Stimulated activated CD8-positive, alpha-beta memory T cell treated with anti-CD3 and anti-CD28 coated beads, Interleukin-12 subunit alpha, Interleukin-12 subunit beta, amount 100 ng/mL, for 4 hours (primary cell): ENCODE measurements at regions not wholly inside any gene's neighbourhood (a gene's known extent, or its start where the extent isn't known, plus 50 kb on each side); places are given as distances from the start of the nearest gene placed in this dataset.

ENCODE experiments used
- DNase-seq: peaks from one replicate; pipeline ENCODE4 v3.0.0-alpha.2; 2020; ENCODE audit warnings: low read depth

DNA sequence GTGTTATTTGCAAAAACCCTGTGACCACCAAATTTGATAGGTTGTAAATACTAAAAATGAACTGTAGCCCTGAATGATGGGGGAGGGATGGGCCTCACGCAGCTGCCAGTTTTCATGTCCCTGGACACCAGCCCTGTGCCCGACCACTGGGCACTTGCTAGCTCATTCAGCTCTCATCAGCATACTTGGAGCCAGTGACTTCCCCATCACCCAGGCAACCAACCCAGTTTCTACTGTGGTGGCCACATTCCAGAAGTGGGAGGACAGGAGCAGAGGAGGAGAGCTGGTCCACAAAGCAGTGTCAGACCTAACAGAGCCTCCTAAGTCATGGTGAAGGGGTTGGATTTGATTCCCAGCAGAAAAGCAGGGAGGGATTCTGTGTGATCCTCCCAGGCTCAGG is 128.2 kb downstream of the CPEB2 start:
- no peak for DNase-seq

DNA sequence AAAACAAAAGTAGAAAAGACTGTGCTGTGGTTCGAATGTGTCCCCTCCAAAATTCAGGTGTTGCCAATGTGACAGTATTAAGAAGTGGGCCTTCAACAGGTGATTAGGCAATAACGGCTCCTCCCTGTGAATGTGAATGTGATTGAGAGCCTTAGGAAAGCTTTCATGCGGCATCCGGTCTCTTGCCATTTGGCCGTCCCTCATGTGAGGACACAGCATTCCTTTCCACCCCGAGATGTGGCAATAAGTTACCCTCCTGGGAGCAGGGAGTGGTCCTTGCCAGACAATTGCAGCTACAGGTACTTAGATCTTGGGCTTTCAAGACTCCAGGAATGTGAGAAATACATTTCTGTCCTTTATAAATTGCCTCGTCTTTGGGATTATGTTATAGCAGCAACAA is 129.3 kb downstream of the CPEB2 start:
- no peak for DNase-seq

DNA sequence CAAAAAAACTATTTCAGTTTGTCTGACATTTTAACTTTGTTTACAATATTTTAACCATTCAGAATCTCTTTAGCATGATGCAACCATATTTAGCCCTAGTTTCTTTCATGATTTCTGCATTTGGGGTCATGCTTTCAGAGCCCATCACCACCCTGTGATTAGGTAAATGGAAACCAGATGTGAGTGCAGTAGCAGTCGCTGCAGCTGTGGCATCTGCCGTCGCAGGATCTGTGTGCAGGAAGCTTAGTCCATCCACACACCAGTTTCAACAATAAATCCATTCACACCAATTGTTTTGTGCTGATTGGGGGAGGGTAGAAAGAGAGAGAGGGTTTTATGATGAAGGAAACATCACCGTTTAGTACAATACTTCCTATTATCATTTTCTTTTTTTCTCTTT is 130.5 kb downstream of the CPEB2 start:
- no peak for DNase-seq

DNA sequence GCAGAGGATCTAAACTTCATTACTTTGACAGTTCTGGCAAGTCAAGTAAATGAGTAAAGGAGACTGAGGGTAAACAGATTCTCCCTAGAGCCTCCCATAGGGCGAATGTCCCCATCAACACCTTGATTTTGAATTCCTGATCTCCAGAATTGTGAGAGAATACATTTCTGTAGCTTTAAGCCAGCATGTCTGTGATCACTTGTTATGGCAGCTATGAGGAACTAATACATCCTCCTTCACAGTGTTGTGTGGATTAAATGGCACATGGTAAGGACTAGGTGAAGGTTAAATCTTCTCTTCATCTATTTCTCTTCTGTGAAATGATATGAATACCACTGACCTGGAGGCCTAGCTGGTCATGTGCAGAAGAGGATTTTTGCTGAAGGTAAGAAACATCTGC is 137.3 kb downstream of the CPEB2 start:
- no peak for DNase-seq

DNA sequence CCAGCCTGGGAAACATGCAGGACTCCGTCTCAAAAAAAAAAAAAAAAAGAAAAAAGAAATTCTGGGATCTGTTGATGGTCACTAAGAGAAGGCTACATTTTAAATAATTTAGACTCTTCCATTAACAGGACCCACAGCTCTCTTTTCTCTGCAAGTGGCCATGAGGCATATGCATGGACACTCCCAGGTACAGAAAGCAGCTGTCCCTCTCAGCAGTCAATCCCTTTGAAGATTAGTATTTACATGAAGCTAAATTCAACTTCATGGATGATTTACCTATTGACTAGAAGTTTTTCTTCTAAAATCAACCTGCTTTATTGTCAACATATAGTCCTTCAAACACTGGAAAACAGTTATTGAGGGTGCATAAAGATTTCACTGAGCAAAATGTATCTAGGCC is 139.9 kb downstream of the CPEB2 start:
- no peak for DNase-seq

DNA sequence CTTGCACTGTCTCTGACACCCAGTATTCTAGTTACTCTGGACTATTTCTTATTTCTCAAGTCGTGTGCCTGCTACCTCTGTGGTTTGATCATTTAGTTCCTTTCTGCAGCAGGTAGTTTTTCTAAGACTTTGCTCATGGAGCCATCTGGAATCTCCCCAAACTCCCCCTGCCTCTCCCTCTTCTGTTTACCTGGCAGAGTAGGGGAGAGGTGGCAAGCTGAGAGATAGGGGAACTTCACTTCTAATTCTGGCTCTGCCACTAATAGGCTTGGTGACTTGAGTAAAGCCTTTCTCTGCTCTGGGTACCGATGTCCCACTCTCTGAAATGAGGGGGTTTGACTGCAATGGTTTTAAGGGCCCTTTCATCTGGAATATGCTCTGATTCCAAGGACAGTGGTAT is 141.3 kb downstream of the CPEB2 start:
- no peak for DNase-seq

DNA sequence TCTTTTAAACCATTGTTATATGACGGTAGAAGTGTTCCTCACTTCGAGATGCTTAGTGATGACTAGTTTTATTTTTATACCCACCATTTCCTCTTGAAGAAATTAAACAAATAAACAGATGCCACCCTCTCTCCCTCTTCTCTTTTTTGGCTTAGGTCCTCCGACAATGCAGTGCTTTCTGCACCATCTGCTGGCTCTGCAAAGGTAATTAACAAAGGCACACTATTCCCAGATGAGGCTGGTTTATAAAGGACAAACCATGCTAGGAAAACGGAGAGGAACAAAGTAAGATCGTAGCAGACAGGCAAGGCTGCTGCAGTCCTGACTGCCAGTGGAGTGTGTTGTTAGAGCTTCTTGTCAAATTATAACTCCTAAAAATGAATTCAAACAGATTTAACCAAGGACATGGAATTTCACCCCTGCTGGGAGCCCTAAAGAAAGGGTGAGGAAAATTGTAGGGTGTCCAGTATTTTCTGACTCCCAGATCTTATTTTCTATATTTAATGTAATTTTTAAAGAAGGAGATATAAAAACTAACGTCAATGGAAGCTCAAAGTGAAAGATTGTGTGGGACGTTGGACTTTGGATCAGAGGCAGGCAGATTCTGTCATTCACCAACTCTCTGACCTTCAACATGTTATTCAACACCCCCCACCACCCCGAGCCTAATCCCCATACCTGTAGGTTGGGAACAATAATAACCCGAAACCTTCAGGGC is 142.1 kb downstream of the CPEB2 start:
- no peak for DNase-seq

DNA sequence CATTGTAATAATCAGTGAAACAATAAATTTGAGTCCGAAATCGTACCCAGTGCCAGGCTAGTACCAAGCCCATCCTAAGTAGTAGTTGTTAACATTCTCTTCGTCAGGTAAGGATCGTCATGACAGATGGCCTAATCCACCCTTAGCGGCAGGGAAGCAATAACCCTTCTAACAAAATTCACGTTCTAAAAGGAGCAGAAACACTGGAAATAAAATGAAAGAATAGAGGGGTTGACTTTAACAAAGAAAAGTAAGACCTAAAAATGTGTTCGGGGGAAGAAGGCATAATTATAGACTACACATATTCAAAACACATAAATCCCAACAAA is 142.7 kb downstream of the CPEB2 start:
- no peak for DNase-seq

DNA sequence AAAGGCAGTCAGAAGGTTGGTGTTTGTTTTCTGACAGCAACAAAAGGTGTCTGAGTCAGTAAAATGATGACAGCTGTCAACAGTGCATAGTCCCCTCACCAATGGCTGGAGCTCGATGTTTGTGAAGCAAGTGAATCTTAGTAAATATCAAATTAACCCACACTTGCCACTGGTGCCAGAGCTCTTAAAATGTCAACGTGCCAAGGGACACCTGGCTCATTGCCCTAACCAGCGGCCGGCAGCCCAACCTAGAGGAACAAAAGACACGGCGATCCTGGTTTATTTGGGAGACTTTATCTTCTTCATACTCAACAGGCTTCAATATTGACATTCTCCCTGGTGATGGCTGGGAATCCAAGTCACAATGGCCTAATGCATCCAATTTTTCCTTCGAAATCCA is 143.4 kb downstream of the CPEB2 start:
- DNase-seq, result no peak

DNA sequence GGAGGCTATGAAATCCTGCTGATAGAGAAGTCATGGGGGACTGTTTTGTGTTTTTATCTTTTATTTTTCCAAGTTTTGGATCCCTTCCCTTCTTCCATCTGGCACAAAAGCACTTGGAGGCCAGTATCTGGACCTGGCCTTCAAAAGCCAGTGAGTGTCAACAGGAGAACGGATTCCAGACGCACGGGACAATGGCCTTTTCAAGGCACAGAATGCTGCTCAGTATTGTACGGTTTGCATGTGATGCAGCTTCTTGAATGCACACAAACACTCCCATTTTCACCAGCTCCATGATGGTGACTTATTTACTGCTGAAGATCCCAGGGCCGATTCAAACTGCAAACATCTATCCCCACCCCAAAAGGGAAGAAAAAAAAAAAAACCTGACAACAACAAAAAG is 145.4 kb downstream of the CPEB2 start:
- no peak for DNase-seq

DNA sequence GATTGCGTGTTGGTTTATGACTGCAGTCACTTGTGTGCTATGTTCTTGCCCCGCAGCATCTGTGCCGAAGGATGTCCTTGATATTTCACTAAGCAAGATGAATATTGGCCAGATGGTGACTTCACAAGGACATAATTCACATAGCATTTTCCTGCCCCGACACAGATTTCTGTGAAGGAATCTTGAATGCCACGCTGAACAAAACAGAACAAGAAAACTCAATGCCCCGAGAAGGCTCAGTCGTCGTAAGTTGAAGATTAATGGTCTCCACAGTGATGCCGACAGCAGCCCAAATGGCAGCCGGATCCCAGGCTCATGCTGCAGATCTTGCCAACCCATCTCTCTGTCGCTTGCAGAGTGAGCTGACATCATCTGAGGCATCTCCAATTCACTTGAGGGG is 145.9 kb downstream of the CPEB2 start:
- no peak for DNase-seq

DNA sequence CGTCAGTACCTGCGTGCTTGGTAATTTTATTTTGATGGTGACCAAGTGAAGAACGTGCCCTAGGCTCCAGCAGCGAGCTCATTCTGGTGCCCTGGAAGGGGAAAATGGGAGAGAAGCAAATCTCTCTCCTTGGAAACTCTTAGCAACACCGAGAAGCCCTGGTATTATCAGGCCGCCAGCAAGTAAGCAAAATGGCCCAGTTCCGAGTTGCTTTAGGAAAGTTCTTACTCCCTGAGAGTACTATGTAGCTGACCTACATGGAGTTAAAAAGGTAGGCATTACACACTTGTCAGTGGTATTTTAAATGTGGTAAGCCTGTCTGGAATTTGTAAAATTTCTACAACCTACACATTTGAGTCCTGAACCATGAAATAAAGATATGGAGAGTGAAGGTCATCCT is 146.4 kb downstream of the CPEB2 start:
- no peak for DNase-seq

DNA sequence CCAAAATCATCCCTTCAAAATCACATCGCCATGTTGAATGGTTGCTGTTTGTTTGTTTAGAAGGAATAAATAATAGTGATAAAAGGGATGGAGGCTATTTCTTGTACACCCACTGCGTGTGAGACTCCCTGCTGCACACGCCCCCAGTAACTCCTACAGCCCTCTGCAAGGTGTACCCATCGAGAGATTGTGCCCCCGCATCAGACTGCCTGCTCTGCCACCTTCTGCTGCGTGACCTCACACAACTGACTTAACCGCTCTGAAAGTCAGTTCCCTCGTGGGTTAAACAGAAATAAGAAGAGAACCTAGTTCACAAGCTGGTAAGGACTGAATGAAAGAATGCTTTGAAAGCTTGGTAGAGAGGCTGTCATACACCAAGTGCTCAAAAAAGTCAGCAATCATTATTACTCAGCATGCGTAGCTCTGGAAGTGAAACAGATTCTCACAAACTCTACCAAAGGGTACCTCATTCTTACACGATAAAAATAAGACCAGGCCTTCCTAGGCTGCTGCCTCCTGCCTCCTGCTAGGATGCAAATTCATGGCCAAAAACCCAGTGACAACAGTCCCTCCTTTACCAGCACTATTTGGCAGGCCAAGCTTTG is 147.1 kb downstream of the CPEB2 start:
- DNase-seq, result no peak

DNA sequence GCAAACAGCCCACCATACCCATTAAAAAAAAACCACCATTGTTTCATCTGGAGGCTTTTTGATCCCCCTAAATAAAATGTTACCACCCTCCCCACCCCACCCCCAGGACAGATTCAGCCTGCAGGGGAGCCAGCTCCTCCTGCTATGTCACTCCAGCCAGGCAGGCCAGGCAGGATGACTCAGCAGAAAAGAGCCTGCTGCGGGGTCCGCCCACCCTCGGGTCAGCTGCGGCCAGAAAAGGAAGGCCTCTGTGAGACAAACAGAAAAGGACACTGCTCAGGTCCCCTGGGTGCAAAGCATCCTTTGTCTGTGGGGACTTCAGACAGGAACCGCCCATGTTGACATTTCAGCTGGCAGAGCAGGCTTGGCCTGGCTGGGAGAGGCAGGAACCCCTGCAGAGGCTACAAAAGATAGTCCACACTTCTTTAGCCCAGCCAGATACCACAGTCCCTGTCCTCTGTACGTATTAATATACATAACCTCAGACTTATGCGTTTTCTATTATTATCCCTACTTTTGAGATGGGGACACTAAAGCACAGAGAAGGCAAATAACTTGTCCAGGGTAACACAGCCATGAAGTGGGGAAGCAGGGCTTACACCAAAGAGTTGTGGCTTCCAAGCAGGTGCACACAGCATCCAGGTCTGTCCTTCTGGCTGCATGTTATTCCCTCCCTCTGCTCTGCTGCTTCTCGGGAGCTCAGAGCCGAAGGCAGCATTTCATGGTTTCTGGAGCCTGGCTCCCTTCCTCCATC is 147.7 kb downstream of the CPEB2 start:
- no peak for DNase-seq

DNA sequence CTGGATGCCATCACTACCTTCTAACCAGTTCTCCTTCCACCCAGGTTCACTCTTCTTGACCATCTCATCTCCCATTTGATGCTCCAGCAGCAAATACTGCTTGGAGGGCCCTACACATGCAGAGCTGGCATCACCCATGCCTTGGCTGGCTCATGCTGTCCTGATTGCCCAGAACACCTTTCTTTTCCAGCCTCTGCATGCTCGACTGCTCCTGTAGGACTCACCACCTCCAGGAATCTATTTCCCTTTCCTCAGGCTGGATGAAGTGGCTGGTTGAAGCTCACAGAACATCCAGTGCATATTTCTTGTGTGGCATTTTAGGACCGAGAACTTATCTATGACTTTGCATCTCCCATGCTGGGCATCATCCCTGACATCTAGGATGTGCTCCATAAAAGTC is 148.3 kb downstream of the CPEB2 start:
- DNase-seq, result no peak

DNA sequence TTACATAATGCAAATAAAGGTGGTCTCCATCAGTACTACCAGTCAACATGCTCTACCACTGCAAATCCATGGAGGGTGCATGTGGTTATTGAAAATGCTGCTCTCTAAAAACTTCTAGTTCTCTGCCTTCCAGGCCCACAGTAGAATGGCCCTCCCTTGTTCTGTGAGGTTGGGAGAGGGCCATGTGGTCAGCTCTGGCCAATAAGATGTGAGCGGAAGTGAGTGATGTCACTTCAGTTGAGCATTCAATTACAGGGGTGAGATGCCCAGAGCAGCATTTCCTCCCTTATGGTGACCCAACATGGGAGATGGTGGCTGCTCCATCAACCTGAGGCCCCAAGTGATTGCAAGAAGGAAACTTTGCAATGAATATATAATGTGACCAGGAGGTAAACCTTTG is 148.8 kb downstream of the CPEB2 start:
- DNase-seq, result no peak

DNA sequence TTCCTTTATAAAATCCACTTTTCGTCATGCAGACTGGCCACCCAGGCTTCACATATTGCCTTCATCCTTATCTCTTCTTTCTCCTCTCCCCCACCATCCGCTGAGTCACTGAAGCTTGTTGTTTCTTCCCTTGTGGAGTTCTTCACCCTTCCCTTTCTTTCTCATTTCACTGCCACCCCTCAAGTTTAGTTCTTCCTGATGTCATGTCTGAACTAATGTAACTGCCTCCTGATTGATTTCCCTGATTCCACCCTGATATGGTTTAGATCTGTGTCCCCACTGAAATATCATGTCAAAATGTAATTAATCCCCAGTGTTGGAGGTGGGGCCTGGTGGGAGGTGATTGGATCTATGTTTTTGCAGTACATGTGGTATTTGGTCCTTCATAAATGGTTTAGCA is 151.4 kb downstream of the CPEB2 start:
- no peak for DNase-seq

DNA sequence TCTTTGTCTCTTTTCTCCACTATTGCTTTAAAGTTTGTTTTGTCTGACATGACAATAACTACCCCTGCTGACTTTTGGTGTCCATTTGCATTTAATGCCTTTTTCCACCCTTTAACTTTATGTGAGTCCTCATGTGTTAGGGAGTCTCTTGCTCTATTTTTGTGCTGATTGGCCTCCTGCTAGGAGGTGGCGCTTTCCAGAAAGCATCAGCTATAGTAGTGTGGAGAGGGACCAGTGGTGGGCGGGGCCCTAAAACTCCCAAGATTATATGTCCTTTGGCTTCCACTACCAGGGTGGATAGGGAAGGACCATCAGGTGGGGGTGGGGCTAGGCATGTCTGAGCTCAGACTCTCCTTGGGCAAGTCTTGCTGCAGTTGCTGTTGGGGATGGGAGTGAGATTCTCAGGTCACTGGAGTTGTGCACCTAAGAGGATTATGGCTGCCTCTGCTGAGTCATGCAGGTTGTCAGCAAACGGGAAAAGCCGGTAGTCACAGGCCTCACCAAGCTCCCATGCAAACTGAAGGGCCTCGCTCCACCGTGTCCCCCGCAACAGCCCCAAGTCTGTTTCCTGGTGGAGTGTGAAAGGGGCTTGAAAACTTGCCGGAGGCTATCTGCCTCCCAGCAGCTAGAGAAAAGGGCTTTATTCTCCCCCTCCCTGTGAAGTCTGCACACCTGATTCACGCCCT is 156.3 kb downstream of the CPEB2 start:
- no peak for DNase-seq

DNA sequence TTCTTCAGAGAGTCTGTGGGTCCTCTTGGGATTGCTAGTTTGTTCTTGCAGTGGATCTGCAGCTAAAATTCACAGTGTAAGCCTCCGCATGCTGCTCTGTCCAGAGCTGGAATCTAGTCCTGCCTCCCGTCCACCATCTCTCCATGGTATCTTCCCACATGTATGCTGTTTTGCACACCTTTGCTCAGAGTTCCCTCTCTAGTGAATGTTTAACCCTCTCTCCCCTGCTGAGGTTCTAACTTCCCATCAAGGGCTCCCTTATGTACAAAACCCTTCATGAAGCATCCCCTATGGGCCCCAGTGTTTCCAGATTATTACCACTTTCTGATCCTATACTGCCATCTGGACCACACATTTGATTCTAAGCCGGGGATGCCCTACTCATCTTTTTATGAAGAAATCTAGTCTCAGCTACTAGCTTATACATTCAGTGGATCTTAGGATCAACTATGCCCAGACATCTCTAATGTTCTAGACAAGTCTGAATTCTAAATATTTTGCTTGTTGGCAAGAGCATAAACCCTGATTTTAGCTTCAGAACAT is 157.3 kb downstream of the CPEB2 start:
- no peak for DNase-seq

DNA sequence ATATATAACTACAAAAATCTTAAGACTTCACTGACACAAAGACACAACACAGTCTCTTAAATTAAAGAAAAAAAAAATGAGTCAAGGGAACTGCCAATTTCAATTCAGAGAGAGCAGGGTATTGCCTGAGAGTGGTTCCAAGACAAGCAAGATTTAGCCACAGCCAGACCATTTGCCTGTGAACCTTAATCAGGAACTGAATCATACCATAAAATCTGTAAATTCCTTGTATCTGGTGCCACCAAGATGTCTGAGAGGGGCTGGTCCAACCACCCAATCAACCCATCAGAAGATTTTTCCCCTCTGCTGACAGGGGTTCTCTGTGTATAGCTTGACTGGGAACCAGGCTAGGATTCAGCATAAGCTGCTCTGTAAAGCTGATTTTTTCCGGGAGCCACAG is 159.2 kb downstream of the CPEB2 start:
- DNase-seq, result no peak

DNA sequence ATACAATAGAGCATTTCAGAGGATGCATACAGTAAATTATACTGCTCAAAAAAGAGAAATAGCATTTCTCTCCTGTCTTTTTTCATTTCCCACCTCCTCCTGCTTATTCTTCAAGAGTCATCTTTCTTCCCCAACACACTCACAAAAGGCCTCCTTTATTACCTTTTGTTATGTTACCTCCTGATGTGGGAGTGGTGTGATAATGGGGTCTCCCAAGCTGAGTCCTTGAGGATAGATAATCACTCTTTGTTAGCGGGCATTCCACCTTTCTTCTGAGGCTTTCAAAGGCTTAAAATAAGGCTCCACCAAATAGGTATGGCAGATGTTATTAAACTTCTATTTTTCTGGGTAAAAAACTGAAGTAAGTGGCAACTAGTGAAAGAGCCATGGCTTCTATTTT is 159.8 kb downstream of the CPEB2 start:
- DNase-seq, result no peak

DNA sequence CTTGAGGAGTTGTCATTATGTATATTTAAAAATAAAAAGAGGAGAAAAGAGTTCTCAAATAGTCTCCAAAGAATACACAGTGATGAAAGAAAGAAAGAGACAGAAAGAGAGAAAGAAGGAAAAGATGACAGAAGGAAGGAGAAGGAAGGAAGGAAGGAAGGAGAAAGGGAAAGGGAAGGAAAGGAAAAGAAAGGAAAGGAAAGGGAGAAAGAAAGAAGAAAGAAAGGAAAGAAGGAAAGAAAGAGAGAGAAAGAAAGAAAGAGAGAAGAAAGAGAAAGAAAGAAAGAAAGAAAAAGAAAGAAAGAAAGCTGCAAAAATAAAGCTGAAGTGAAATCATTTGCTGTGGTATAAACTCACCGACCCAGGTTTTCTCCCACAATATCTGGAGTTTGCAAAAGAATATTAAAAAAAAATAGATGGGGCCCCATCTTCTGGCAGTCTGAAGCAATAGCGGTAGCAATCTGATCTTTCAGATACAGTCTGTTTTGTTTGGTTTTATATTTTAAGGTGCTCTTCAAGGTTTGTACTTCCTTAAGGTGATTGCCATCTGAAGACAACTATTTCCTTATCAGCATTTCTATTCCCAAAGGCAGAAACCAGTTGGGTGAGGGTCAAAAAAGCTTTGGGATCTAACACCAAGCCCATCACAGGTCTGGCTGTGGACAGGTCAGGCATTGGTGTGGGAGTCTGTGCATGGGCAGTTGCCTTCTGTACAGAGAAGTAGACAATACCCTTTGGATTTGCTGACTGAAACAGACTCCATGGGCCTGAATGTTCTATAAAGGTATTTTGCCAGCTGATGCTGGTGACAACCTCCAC is 160.4 kb downstream of the CPEB2 start:
- no peak for DNase-seq
